ENCODE measurements at regions not wholly inside any gene's neighbourhood (a gene's known extent, or its start where the extent isn't known, plus 50 kb on each side); places are given as distances from the start of the nearest gene placed in this dataset.

DNA sequence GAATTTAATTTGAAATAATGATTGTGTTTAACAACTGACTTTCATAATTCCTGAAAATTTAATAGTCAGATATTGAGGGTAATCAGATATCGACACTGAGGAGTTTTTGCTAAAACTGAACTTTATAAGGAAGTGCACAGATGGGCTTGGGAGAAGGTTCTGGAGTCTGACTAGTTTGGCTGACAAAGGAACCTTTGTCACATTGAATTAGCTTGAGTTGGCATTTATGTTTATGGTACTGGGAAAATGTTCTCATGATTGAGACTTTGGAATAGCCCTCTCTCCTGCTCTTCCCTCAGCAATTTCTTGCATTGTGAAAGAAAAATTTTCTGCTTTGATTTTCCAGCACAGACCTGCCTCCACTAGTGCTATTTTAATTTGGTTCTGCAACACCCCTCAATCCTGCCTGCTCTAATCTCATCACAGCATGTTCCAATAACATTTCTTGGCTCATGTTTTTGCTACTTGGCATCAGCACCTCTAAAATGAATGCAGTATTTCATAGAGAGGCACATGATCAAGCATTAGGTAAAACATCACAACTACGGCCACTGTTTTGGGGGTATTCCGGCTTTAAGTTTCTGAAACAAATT lies 133.9 kb upstream of the FSHR start:
- no peak for TF ChIP-seq ELF1 (IDR thresholded peaks at IDR 0.05; ENCODE audit: borderline replicate concordance, low read depth)
- TF ChIP-seq POLR2AphosphoS5 (IDR thresholded peaks at IDR 0.05; ENCODE audit: low read depth, low read length) = no peak
- no peak for TF ChIP-seq EZH2 (IDR thresholded peaks at IDR 0.05)
- TF ChIP-seq POLR2A (IDR thresholded peaks at IDR 0.05; ENCODE audit: borderline replicate concordance, extremely low read depth, insufficient read depth, insufficient read length) = no peak
- TF ChIP-seq YY1 (IDR thresholded peaks at IDR 0.05; ENCODE audit: extremely low read depth, insufficient replicate concordance, low read depth, low read length) = no peak
- TF ChIP-seq, protein P1, sequence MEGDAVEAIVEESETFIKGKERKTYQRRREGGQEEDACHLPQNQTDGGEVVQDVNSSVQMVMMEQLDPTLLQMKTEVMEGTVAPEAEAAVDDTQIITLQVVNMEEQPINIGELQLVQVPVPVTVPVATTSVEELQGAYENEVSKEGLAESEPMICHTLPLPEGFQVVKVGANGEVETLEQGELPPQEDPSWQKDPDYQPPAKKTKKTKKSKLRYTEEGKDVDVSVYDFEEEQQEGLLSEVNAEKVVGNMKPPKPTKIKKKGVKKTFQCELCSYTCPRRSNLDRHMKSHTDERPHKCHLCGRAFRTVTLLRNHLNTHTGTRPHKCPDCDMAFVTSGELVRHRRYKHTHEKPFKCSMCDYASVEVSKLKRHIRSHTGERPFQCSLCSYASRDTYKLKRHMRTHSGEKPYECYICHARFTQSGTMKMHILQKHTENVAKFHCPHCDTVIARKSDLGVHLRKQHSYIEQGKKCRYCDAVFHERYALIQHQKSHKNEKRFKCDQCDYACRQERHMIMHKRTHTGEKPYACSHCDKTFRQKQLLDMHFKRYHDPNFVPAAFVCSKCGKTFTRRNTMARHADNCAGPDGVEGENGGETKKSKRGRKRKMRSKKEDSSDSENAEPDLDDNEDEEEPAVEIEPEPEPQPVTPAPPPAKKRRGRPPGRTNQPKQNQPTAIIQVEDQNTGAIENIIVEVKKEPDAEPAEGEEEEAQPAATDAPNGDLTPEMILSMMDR (IDR thresholded peaks at IDR 0.05 in 2 of 3, conservative IDR thresholded peaks at IDR 0.05 in 1 of 3; ENCODE audit: borderline replicate concordance in 1 of 3, insufficient read depth in 1 of 3, low read depth in 2 of 3, low read length in 2 of 3) = no peak
- no peak for TF ChIP-seq SP1 (IDR thresholded peaks at IDR 0.05; ENCODE audit: low read depth)
- TF ChIP-seq, protein P2, sequence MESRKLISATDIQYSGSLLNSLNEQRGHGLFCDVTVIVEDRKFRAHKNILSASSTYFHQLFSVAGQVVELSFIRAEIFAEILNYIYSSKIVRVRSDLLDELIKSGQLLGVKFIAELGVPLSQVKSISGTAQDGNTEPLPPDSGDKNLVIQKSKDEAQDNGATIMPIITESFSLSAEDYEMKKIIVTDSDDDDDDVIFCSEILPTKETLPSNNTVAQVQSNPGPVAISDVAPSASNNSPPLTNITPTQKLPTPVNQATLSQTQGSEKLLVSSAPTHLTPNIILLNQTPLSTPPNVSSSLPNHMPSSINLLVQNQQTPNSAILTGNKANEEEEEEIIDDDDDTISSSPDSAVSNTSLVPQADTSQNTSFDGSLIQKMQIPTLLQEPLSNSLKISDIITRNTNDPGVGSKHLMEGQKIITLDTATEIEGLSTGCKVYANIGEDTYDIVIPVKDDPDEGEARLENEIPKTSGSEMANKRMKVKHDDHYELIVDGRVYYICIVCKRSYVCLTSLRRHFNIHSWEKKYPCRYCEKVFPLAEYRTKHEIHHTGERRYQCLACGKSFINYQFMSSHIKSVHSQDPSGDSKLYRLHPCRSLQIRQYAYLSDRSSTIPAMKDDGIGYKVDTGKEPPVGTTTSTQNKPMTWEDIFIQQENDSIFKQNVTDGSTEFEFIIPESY (IDR thresholded peaks at IDR 0.05; ENCODE audit: extremely low read depth, insufficient replicate concordance, low read length) = no peak
- TF ChIP-seq CEBPB (IDR thresholded peaks at IDR 0.05; ENCODE audit: low read depth) = no peak
